ENCODE measurements at regions not wholly inside any gene's neighbourhood (a gene's known extent, or its start where the extent isn't known, plus 50 kb on each side); places are given as distances from the start of the nearest gene placed in this dataset.

DNA sequence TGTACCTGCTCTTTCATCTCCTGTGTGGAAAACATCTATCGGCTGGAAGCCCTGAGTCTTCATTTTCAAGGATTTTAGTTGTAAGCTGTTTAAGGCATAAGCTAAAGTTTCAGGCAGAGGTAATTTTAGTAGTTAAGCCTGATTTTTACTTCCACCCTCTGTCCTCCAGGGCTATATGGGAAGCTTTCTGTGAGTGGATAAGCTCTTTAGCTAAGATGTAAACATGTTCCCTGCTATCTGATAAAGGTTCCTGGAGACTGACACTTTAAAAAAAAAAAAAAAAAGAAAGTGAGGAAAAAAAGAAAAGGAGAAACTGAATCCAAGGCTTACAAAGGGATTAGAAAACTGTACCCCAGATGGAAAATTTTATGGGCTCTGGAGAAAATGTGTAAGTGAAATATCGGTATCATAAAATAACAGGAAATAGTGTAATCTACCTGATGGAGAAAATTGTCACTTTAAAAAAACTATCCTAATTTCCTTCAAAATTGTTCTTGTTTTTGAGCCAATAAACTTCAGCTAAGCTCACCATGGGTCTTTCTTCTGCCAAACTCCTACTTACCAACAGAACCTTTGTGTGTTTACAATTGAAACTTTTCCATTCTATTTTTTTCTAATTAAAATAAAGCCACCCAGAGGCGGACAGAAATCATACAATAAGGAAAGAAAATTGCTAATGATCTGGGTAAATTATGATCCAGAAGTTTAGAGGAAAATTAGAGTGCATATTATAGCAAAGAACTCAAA lies 180.5 kb downstream of the TGFB2 start:
- no peak for DNase-seq (ENCODE audit: low read depth, low spot score)
- Histone ChIP-seq H3K4me1 (ENCODE audit: control insufficient read depth, insufficient read depth, low read length) (no peaks in the 10 kb centered on the region), H3K27ac (ENCODE audit: low read length) (no peak overlapping the region), H3K36me3 (ENCODE audit: control insufficient read depth, insufficient read depth, low read length) (no peaks in the 10 kb centered on the region), H3K27me3 (ENCODE audit: control insufficient read depth, insufficient read depth, low read length) (no peaks in the 10 kb centered on the region), H3K9me3 (ENCODE audit: control insufficient read depth, insufficient read depth, low read length) (no peaks in the 10 kb centered on the region), H3K4me3 (ENCODE audit: low read length) (no peak overlapping the region)
- no CpG with 5 or more reads among the region's 3 CpGs for WGBS (ENCODE audit: insufficient coverage, insufficient read length)

DNA sequence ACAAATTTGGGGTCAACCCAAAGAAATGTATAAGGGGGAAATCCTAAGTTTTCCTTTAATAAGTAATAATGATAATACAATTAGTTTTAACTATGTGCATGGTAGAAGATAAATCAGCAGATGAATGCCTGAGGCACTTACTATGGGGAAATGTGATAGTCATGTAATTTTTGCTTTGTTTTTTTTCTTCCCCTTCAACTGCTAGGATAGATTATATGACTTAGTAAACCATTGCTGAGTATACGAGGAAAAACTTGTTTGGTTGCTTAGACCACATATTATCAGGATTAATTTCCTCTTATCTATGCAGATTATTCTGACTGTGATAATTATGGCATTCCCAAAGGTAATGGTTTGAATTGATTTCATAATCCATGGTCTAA lies 181.1 kb downstream of the TGFB2 start:
- DNase-seq (ENCODE audit: low read depth, low spot score): no peak
- Histone ChIP-seq H3K27ac (ENCODE audit: low read length) (no peak overlapping the region), H3K36me3 (ENCODE audit: control insufficient read depth, insufficient read depth, low read length) (no peaks in the 10 kb centered on the region), H3K4me3 (ENCODE audit: low read length) (no peak overlapping the region), H3K4me1 (ENCODE audit: control insufficient read depth, insufficient read depth, low read length) (no peaks in the 10 kb centered on the region), H3K27me3 (ENCODE audit: control insufficient read depth, insufficient read depth, low read length) (no peaks in the 10 kb centered on the region), H3K9me3 (ENCODE audit: control insufficient read depth, insufficient read depth, low read length) (no peaks in the 10 kb centered on the region)
- WGBS (ENCODE audit: insufficient coverage, insufficient read length): no CpG with 5 or more reads among the region's 1 CpG

DNA sequence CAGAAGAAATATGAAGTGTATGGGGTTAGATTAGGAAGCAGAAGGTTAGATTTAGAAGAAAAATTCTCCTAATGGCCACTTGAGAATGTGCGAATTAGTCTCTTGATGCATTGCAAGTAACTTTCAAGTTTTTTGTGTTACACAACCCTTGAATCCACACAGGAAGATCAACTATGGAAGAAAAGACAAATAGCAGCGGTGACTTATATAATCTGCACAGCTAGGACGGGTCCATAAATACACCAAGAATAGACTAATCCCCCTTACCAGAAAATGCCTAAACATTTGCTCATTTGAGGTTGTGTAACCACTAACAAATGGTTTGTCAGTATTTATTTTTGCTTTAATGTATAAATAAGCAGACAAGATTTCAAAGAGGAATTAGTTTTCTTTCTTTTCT lies 182.6 kb downstream of the TGFB2 start:
- no CpG with 5 or more reads among the region's 3 CpGs for WGBS (ENCODE audit: insufficient coverage, insufficient read length)

DNA sequence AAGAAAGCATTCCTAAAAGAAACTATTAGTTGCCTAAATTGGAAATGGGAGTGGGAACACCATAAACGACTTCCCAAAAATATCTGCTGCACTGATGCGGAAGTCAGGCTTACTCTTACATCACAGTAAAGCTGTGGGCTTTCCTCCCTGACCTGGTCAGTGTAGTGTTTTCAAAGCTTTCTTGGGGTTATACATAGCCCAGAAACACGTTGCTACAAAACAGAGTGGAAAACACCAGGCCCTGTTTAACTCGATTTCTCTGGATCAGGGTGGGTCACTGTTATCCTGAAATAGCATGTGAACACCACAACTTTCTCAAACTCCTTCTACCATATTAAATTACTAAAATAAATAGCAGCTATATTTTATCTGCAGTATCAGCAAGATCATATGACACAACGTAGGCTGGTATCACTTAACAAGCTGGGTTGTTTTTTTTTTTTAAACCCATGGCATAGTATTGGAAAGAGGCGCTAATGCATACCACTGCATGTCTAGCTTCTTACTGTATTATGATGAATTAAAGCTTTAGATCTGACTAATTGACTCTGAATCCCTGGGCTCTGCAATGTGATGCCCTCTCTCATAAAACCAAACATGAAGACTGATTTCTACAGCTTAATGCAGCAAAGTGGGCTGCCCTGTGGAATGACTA lies 184.6 kb downstream of the TGFB2 start:
- H3K4me1 ChIP-seq (ENCODE audit: control insufficient read depth, insufficient read depth, low read length): no peaks in the 10 kb centered on the region
- H3K9me3 ChIP-seq (ENCODE audit: control insufficient read depth, insufficient read depth, low read length): no peaks in the 10 kb centered on the region
- no peaks in the 10 kb centered on the region for H3K36me3 ChIP-seq (ENCODE audit: control insufficient read depth, insufficient read depth, low read length)
- H3K27me3 ChIP-seq (ENCODE audit: control insufficient read depth, insufficient read depth, low read length): no peaks in the 10 kb centered on the region
- DNase-seq (ENCODE audit: low read depth, low spot score): no peak
- WGBS (ENCODE audit: insufficient coverage, insufficient read length): no CpG with 5 or more reads among the region's 6 CpGs
- no peak overlapping the region for H3K4me3 ChIP-seq (ENCODE audit: low read length)
- H3K27ac ChIP-seq (ENCODE audit: low read length): no peak overlapping the region

More for the DNA sequence above, 182.6 kb downstream of the TGFB2 start:
- Histone ChIP-seq H3K27ac (ENCODE audit: low read length) (no peak overlapping the region), H3K4me1 (ENCODE audit: control insufficient read depth, insufficient read depth, low read length) (no peaks in the 10 kb centered on the region), H3K4me3 (ENCODE audit: low read length) (no peak overlapping the region), H3K9me3 (ENCODE audit: control insufficient read depth, insufficient read depth, low read length) (no peaks in the 10 kb centered on the region), H3K27me3 (ENCODE audit: control insufficient read depth, insufficient read depth, low read length) (no peaks in the 10 kb centered on the region), H3K36me3 (ENCODE audit: control insufficient read depth, insufficient read depth, low read length) (no peaks in the 10 kb centered on the region)
- DNase-seq (ENCODE audit: low read depth, low spot score): no peak

DNA sequence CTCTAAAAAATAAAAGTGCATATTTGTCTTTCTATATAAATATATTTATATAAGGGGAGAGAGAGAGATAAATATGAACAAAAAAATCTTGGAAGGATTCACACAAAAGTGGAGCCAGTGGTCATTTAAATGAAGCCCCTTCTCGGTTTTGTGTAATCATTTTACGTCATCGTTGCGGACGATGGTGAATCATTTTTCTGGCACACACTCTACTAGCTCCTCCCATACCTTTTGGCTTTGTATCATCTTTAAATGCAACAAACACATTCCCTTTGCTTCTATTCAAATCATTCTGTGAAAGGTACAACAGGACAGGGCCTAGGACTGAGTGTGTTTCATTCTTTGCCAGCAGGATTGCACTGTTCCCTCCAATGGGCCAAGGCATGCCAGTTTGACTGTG lies 186.8 kb downstream of the TGFB2 start:
- WGBS (ENCODE audit: insufficient coverage, insufficient read length): no CpG with 5 or more reads among the region's 5 CpGs
- no peak for DNase-seq (ENCODE audit: low read depth, low spot score)
- no peaks in the 10 kb centered on the region for H3K9me3 ChIP-seq (ENCODE audit: control insufficient read depth, insufficient read depth, low read length)
- H3K4me1 ChIP-seq (ENCODE audit: control insufficient read depth, insufficient read depth, low read length): no peaks in the 10 kb centered on the region
- H3K36me3 ChIP-seq (ENCODE audit: control insufficient read depth, insufficient read depth, low read length): no peaks in the 10 kb centered on the region
- no peak overlapping the region for H3K4me3 ChIP-seq (ENCODE audit: low read length)
- H3K27me3 ChIP-seq (ENCODE audit: control insufficient read depth, insufficient read depth, low read length): no peaks in the 10 kb centered on the region
- no peak overlapping the region for H3K27ac ChIP-seq (ENCODE audit: low read length)

DNA sequence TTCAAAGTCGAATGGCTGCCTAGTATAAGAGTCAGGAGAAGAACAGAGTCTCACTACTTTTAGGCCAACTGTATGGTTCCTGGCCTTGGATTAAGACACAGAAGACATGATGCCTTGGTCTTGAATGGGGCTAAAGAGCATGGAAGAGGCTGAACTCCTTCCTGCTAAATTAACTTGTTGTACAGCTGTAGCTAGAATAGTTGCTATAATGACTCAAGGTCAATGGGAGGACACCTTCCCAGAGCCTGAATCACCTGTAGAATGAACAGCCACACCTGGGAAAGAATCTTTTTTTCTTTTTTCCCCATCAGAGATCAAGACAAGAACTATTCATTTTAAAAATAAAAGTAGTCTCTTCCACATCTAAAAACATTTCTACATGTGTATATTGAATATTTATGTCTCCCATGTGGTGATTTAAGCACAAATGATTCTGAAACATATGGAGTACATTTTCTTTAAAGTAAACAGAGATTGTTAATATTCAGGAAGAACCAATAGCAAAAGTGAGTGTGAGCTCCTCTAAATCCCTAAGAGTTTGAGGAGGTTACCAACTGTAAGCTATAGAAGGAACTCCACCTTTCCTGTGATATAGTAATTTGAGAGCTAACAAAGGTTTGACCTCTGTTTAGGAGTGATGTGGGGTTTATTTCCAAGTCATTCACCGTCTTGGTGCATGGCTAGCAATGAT lies 191.3 kb downstream of the TGFB2 start:
- DNase-seq (ENCODE audit: low read depth, low spot score): no peak
- Histone ChIP-seq H3K36me3 (ENCODE audit: control insufficient read depth, insufficient read depth, low read length) (no peaks in the 10 kb centered on the region), H3K27me3 (ENCODE audit: control insufficient read depth, insufficient read depth, low read length) (no peaks in the 10 kb centered on the region), H3K9me3 (ENCODE audit: control insufficient read depth, insufficient read depth, low read length) (no peaks in the 10 kb centered on the region), H3K4me3 (ENCODE audit: low read length) (no peak overlapping the region), H3K4me1 (ENCODE audit: control insufficient read depth, insufficient read depth, low read length) (no peaks in the 10 kb centered on the region), H3K27ac (ENCODE audit: low read length) (no peak overlapping the region)
- no CpG with 5 or more reads among the region's 2 CpGs for WGBS (ENCODE audit: insufficient coverage, insufficient read length)

DNA sequence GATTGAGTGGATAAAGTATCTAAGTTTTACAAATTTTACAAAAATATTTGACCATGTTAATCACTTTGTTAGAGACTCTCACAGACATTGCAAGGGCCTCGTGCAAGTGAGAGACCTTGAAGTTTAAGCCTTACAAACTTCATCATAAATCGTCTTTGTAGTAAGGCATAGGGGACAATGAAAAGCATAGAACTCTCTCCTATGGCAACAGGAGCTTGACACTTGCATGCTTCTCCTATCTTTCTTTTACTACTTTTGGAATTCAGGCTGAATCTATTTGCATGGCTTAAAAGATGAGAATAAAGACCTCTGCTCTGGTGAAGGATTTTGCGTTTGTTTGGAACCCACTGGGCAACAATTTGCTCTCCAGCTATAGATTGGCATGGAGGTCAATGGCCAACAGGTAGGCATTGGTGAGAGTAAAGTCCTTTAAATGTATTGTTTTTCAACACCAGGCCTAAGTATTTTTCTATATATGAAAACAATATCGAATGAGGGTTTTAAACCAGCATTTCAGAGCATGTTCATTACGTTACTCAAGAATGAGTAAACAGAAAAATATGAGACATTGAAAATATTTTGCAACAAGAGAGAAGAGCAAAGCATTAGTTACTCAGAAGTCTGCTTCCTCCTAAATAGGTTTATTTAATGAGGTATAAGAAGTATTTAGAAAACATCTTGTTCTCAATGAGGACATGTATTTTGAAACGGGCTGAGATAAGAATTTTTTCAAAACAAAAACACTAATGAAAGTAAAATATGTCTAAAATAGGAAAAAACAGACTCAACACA lies 192.2 kb downstream of the TGFB2 start:
- H3K27ac ChIP-seq (ENCODE audit: low read length): no peak overlapping the region
- no peaks in the 10 kb centered on the region for H3K36me3 ChIP-seq (ENCODE audit: control insufficient read depth, insufficient read depth, low read length)
- WGBS (ENCODE audit: insufficient coverage, insufficient read length): no CpG with 5 or more reads among the region's 6 CpGs
- no peak for DNase-seq (ENCODE audit: low read depth, low spot score)
- H3K27me3 ChIP-seq (ENCODE audit: control insufficient read depth, insufficient read depth, low read length): no peaks in the 10 kb centered on the region
- H3K9me3 ChIP-seq (ENCODE audit: control insufficient read depth, insufficient read depth, low read length): no peaks in the 10 kb centered on the region
- no peak overlapping the region for H3K4me3 ChIP-seq (ENCODE audit: low read length)
- H3K4me1 ChIP-seq (ENCODE audit: control insufficient read depth, insufficient read depth, low read length): no peaks in the 10 kb centered on the region

DNA sequence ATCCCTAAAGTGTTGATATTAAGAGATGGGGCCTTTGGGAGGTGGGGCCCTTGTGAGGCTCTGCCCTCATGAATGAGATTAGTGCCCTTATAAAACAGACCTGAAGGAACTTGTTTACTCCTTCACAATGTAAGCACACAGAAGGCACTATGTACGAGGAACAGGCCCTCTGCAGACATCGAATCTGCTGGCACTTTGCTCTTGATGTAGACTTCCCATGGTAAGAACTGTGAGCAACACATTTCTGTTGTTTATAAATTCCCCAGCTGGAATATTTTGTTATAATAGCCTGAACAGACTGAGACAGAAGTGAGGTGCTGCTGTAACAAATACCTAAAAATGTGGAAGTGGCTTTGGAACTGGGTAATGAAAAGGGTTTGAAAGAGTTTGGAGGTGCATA lies 193.2 kb downstream of the TGFB2 start:
- Histone ChIP-seq H3K27me3 (ENCODE audit: control insufficient read depth, insufficient read depth, low read length) (no peaks in the 10 kb centered on the region), H3K4me3 (ENCODE audit: low read length) (no peak overlapping the region), H3K36me3 (ENCODE audit: control insufficient read depth, insufficient read depth, low read length) (no peaks in the 10 kb centered on the region), H3K4me1 (ENCODE audit: control insufficient read depth, insufficient read depth, low read length) (no peaks in the 10 kb centered on the region), H3K27ac (ENCODE audit: low read length) (no peak overlapping the region), H3K9me3 (ENCODE audit: control insufficient read depth, insufficient read depth, low read length) (no peaks in the 10 kb centered on the region)
- no peak for DNase-seq (ENCODE audit: low read depth, low spot score)
- WGBS (ENCODE audit: insufficient coverage, insufficient read length): no CpG with 5 or more reads among the region's 2 CpGs

DNA sequence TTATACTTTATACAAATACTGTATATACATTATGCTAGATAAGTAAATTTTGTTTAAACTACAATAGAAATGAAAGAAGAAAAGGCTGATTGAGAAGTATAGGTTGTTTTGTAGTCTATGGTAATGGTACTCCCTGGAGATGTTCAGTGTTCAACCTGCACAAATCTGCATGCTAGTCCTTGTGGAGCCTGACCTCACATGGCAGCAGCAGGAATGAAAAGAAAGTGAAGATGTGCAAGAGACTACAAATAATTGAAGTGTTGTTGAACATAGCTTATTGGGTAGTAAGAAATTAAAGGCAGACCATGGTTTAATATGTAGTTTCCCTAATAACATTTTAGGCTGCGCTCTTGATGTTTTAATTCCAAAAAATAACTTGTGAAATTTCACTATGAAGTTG lies 201.2 kb downstream of the TGFB2 start:
- Histone ChIP-seq H3K4me3 (ENCODE audit: low read length) (no peak overlapping the region), H3K36me3 (ENCODE audit: control insufficient read depth, insufficient read depth, low read length) (no peaks in the 10 kb centered on the region), H3K9me3 (ENCODE audit: control insufficient read depth, insufficient read depth, low read length) (no peaks in the 10 kb centered on the region), H3K4me1 (ENCODE audit: control insufficient read depth, insufficient read depth, low read length) (no peaks in the 10 kb centered on the region), H3K27me3 (ENCODE audit: control insufficient read depth, insufficient read depth, low read length) (no peaks in the 10 kb centered on the region), H3K27ac (ENCODE audit: low read length) (no peak overlapping the region)
- no peak for DNase-seq (ENCODE audit: low read depth, low spot score)
- WGBS (ENCODE audit: insufficient coverage, insufficient read length): no CpG with 5 or more reads among the region's 1 CpG

DNA sequence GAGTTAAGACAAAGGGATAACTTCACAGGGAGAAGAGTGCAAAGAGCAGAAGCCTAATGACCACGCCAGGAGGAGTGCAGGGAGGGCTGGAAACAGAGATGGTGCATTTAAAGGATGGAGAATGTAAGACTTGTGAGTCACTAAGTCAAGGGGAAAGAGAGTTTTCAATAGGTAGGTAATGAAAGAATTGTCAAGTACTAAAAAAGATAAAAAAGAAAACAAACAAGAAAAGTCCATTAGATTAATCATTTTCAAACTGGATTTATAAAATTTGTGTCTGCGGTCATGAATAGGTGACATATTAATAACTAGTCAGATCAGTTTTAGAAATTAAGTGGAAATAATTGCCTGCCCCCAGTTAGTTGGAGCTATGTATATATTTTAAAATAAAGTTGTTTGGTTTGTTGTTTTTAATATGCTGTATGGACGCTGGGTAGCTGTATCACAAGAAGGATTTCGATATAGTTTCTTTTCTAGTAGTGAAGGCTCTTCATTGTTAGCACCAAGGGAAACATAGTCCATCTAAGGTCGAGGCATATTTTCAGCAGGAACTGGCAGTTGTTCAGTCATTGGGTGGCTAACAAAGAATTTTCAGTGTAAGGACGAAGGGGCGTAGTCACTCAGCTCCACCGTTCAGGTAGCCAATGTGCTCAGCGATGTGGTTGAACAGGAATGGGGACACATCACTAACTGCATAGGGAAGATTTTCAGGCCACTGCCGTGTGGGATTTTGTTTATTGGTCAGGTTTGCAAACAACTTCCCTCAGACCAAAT lies 203.0 kb downstream of the TGFB2 start:
- DNase-seq (ENCODE audit: low read depth, low spot score): no peak
- H3K27me3 ChIP-seq (ENCODE audit: control insufficient read depth, insufficient read depth, low read length): no peaks in the 10 kb centered on the region
- no peaks in the 10 kb centered on the region for H3K4me1 ChIP-seq (ENCODE audit: control insufficient read depth, insufficient read depth, low read length)
- 100% methylated on average over 2 of the region's 10 CpGs for WGBS (ENCODE audit: insufficient coverage, insufficient read length)
- H3K36me3 ChIP-seq (ENCODE audit: control insufficient read depth, insufficient read depth, low read length): no peaks in the 10 kb centered on the region
- no peak overlapping the region for H3K4me3 ChIP-seq (ENCODE audit: low read length)
- H3K27ac ChIP-seq (ENCODE audit: low read length): no peak overlapping the region
- no peaks in the 10 kb centered on the region for H3K9me3 ChIP-seq (ENCODE audit: control insufficient read depth, insufficient read depth, low read length)

Data from iPS DF 6.9 (cell line).